OCI-LY7 (cell line): ENCODE measurements at regions not wholly inside any gene's neighbourhood (a gene's known extent, or its start where the extent isn't known, plus 50 kb on each side); places are given as distances from the start of the nearest gene placed in this dataset.

ENCODE experiments used
- BruUV-seq: library from RNA; stranded (reverse); fragments of 400-500 nt; replicated peaks from 2 replicates; lab custom pipeline; 2021; lab: Mats Ljungman, UMichigan
- CTCF ChIA-PET: fragments of 300-600 bp; sonication (Branson Sonifier 250); formaldehyde crosslinking; loops from one replicate; lab custom pipeline; 2022; ENCODE audit warnings: antibody characterized with exemption; ENCODE audit not compliant: unreplicated experiment; lab: Charles Lee
- POLR2A ChIA-PET: fragments of 300-600 bp; sonication (Branson Sonifier 250); formaldehyde crosslinking; loops from one replicate; lab custom pipeline; 2022; ENCODE audit warnings: antibody characterized with exemption; lab: Charles Lee
- DNase-seq: peaks from one replicate; pipeline ENCODE4 v3.0.0-alpha.2; 2015; ENCODE audit warnings: low spot score
- H2AFZ ChIP-seq: fragments of 200-600 bp; sonication (generic), shearing (Covaris generic); 2 replicates; pipeline ENCODE4 v1.6.1; 2014; ENCODE audit warnings: mild to moderate bottlenecking, antibody characterized with exemption, low read length, moderate library complexity
- H3K27ac ChIP-seq: fragments of 200-600 bp; sonication (generic); 2 replicates; pipeline ENCODE4 v1.5.1; 2014; ENCODE audit warnings: mixed run types, low read depth, mild to moderate bottlenecking, moderate library complexity, low read length, inconsistent platforms; ENCODE audit not compliant: poor library complexity, severe bottlenecking
- H3K36me3 ChIP-seq: fragments of 200-600 bp; sonication (generic); 2 replicates; pipeline ENCODE4 v1.6.1; 2014; ENCODE audit warnings: mild to moderate bottlenecking, antibody characterized with exemption, low read length, moderate library complexity, mixed read lengths; ENCODE audit not compliant: insufficient read depth
- H3K4me1 ChIP-seq: fragments of 200-600 bp; sonication (generic); 2 replicates; pipeline ENCODE4 v1.5.1; 2014; ENCODE audit warnings: mild to moderate bottlenecking, low read length; ENCODE audit not compliant: insufficient read depth, poor library complexity, severe bottlenecking
- H3K4me2 ChIP-seq: fragments of 200-600 bp; sonication (generic); 2 replicates; pipeline ENCODE4 v1.6.1; 2014; ENCODE audit warnings: mild to moderate bottlenecking, low read length
- H3K4me3 ChIP-seq: fragments of 200-600 bp; sonication (generic); 2 replicates; pipeline ENCODE4 v1.5.1; 2014; ENCODE audit warnings: mild to moderate bottlenecking, low read depth, low read length; ENCODE audit not compliant: poor library complexity, severe bottlenecking
- H3K79me2 ChIP-seq: fragments of 200-600 bp; sonication (generic); 2 replicates; pipeline ENCODE4 v1.6.1; 2016; ENCODE audit warnings: low read depth, mild to moderate bottlenecking, low read length, moderate library complexity, mixed read lengths; ENCODE audit not compliant: insufficient read depth
- H3K9me2 ChIP-seq: fragments of 200-600 bp; sonication (generic); 2 replicates; pipeline ENCODE4 v1.6.1; 2016; ENCODE audit warnings: mild to moderate bottlenecking, low read length, mixed read lengths; ENCODE audit not compliant: insufficient read depth
- H3K9me3 ChIP-seq: fragments of 200-600 bp; sonication (generic); 2 replicates; pipeline ENCODE4 v1.6.1; 2014; ENCODE audit warnings: mild to moderate bottlenecking, mixed run types, low read length, mixed read lengths
- H4K20me1 ChIP-seq: fragments of 200-600 bp; sonication (generic); 2 replicates; pipeline ENCODE4 v1.6.1; 2014; ENCODE audit warnings: mild to moderate bottlenecking, antibody characterized with exemption, low read length, moderate library complexity, mixed read lengths; ENCODE audit not compliant: insufficient read depth
- EZH2phosphoT487 ChIP-seq: fragments of 200-600 bp; sonication (generic); IDR thresholded peaks from 2 replicates; pipeline ENCODE4 v1.6.1; 2018; ENCODE audit warnings: low read depth, borderline replicate concordance, mild to moderate bottlenecking, mixed run types, antibody characterized with exemption, low read length, moderate library complexity, mixed read lengths
- intact Hi-C: fragments of 100-400 bp; cut with micrococcal nuclease; formaldehyde crosslinking; loops from one replicate; pipeline ENCODE4 v1.10.0; 2022; ENCODE audit not compliant: unreplicated experiment
- TF ChIP-seq, protein P1 (sequence below): fragments of 200-600 bp; sonication (generic); conservative IDR thresholded peaks from 2 replicates; pipeline ENCODE4 v1.5.1; 2014; ENCODE audit warnings: mild to moderate bottlenecking, antibody characterized with exemption, low read length, moderate library complexity, mixed read lengths

DNA sequence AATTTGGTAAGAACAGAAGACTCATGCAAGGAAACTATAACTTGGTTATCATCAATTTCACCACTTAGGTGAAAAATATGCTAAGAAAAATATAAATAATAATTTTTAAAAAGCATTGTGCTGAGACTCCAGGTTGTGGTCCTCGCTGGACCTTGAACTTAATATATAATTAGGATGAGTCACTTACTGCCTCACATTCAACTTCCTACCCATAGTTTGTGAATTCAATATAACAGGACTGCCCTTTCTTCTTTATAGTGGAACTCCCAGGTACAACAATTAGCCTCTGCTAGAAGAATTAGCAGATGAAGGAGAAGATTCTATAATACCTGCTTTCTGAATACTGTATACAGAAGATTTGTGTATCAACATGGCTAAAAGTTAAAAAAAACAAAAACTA, 149.1 kb upstream of the SPRED1 start:
- Histone ChIP-seq H3K36me3 (no peaks in the 10 kb centered on the region), H3K4me2 (no peak overlapping the region), H3K79me2 (no peaks in the 10 kb centered on the region), H4K20me1 (no peaks in the 10 kb centered on the region), H3K27ac (no peak overlapping the region), H3K9me3 (no peaks in the 10 kb centered on the region), H2AFZ (no peak overlapping the region), H3K4me1 (no peaks in the 10 kb centered on the region), H3K4me3 (no peak overlapping the region), H3K9me2 (no peaks in the 10 kb centered on the region)
- ChIA-PET CTCF (no interaction called here), POLR2A (no interaction called here)
- no peak for DNase-seq
- intact Hi-C loops: no loop called here
- TF ChIP-seq, protein P1, sequence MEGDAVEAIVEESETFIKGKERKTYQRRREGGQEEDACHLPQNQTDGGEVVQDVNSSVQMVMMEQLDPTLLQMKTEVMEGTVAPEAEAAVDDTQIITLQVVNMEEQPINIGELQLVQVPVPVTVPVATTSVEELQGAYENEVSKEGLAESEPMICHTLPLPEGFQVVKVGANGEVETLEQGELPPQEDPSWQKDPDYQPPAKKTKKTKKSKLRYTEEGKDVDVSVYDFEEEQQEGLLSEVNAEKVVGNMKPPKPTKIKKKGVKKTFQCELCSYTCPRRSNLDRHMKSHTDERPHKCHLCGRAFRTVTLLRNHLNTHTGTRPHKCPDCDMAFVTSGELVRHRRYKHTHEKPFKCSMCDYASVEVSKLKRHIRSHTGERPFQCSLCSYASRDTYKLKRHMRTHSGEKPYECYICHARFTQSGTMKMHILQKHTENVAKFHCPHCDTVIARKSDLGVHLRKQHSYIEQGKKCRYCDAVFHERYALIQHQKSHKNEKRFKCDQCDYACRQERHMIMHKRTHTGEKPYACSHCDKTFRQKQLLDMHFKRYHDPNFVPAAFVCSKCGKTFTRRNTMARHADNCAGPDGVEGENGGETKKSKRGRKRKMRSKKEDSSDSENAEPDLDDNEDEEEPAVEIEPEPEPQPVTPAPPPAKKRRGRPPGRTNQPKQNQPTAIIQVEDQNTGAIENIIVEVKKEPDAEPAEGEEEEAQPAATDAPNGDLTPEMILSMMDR: no peak
- no peak for TF ChIP-seq EZH2phosphoT487
- BruUV-seq: no TSS peak

GRCh38 chr15:38111070-38111469, 141.6 kb upstream of the SPRED1 start:
- Histone ChIP-seq H3K79me2 (no peaks in the 10 kb centered on the region), H3K4me1 (peaks cover 18% of the 10 kb centered on the region), H4K20me1 (no peaks in the 10 kb centered on the region), H3K9me2 (no peaks in the 10 kb centered on the region), H3K27ac (no peak overlapping the region), H3K36me3 (no peaks in the 10 kb centered on the region), H2AFZ (peak overlapping the region; percentile 23; the same call in 1 of the 2 replicates), H3K4me2 (no peak overlapping the region; the same call in 1 of the 2 replicates), H3K4me3 (no peak overlapping the region), H3K9me3 (no peaks in the 10 kb centered on the region)
- intact Hi-C loops: no loop called here
- BruUV-seq: no TSS peak
- POLR2A ChIA-PET: interaction anchor here (1.3 kb wide), 1 partner anchor 32 kb away, joined by 4 read pairs; no protein-coding TSS in a partner anchor
- CTCF ChIA-PET: no interaction called here
- no peak for DNase-seq
- TF ChIP-seq, protein P1: no peak

GRCh38 chr15:38112406-38112805, 140.2 kb upstream of the SPRED1 start:
- Histone ChIP-seq H3K9me3 (no peaks in the 10 kb centered on the region), H3K4me1 (peaks cover 19% of the 10 kb centered on the region), H2AFZ (no peak overlapping the region), H3K27ac (no peak overlapping the region), H4K20me1 (no peaks in the 10 kb centered on the region), H3K9me2 (no peaks in the 10 kb centered on the region), H3K36me3 (no peaks in the 10 kb centered on the region), H3K4me3 (no peak overlapping the region), H3K79me2 (no peaks in the 10 kb centered on the region), H3K4me2 (no peak overlapping the region)
- intact Hi-C loops: no loop called here
- TF ChIP-seq, protein P1: no peak
- TF ChIP-seq EZH2phosphoT487: no peak
- BruUV-seq: no TSS peak
- POLR2A ChIA-PET: no interaction called here
- no peak for DNase-seq
- CTCF ChIA-PET: no interaction called here
